ENCODE measurements at regions not wholly inside any gene's neighbourhood (a gene's known extent, or its start where the extent isn't known, plus 50 kb on each side); places are given as distances from the start of the nearest gene placed in this dataset.

DNA sequence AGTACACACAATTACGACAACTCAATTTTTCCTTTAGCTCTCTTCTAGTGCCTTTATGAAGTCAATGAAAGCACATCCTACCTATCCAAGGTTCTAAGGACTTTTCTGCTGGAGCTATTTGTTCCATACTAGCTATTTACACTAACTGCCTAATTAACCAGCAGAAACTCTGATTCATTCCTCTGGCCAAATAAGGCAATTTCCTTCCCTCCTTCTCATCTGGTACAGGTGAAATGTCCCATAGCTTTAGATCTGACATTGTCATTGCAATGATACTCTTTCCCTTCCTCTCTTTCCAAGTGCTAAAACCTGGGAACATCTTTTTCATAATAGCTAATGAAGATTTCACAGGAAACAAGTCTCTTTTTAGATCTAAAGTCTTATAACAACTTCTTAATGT lies 521.7 kb downstream of the SOX2 start:
- Histone ChIP-seq H3K9me3 (no peaks in the 10 kb centered on the region), H3K4me1 (no peaks in the 10 kb centered on the region), H3K36me3 (replicated peaks in 1 of 2; ENCODE audit: insufficient read depth in 1 of 2, low read depth in 2 of 2) (no peaks in the 10 kb centered on the region), H3K27me3 (no peaks in the 10 kb centered on the region), H3K4me3 (no peak overlapping the region), H3K27ac (no peak overlapping the region)
- TF ChIP-seq CTCF (IDR thresholded peaks at IDR 0.05), result no peak
- no peak for TF ChIP-seq POLR2A (IDR thresholded peaks at IDR 0.05)
- no peak for DNase-seq
- WGBS, 2 donors, result 89 to 94% methylated on average over 1 of the region's 1 CpG
- intact Hi-C loops (cut with DNase I), result no loop called here
- no peak for ATAC-seq

GRCh38 chr3:182233957-182234356 lies 522.2 kb downstream of the SOX2 start:
- H3K4me3 ChIP-seq, result no peak overlapping the region
- no peak for DNase-seq
- intact Hi-C loops (cut with DNase I), result no loop called here
- H3K36me3 ChIP-seq (replicated peaks in 1 of 2; ENCODE audit: insufficient read depth in 1 of 2, low read depth in 2 of 2), result no peaks in the 10 kb centered on the region
- WGBS, 2 donors, result 20 to 35% methylated on average over 3 of the region's 3 CpGs
- no peaks in the 10 kb centered on the region for H3K27me3 ChIP-seq
- H3K9me3 ChIP-seq, result no peaks in the 10 kb centered on the region
- no peaks in the 10 kb centered on the region for H3K4me1 ChIP-seq
- no peak overlapping the region for H3K27ac ChIP-seq
- ATAC-seq, result no peak
- TF ChIP-seq POLR2A (IDR thresholded peaks at IDR 0.05) (no peak), CTCF (IDR thresholded peaks at IDR 0.05) (no peak)

DNA sequence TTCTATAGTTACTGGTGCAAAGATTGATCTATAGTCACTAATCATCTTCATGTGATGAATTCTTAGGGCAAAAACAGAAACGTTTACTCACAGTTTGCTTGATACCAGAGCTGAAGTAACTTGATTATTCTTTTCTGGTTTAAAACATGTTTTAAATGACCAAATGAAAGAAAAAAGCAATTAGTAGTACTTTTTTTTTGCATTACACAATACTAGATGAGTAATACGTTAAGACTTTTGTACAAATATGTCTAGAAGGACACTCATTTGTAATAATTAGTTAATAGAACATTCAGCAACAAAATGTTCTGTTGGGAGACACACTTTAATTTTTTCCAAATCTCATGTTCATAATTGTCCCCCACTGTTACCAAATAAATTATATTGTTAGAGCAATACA lies 523.2 kb downstream of the SOX2 start:
- ATAC-seq, result no peak
- WGBS, 2 donors, result 21 to 34% methylated on average over 2 of the region's 2 CpGs
- H3K4me1 ChIP-seq, result no peaks in the 10 kb centered on the region
- intact Hi-C loops (cut with DNase I), result no loop called here
- no peak overlapping the region for H3K27ac ChIP-seq
- no peak for DNase-seq
- no peak overlapping the region for H3K4me3 ChIP-seq
- no peaks in the 10 kb centered on the region for H3K36me3 ChIP-seq (replicated peaks in 1 of 2; ENCODE audit: insufficient read depth in 1 of 2, low read depth in 2 of 2)
- no peaks in the 10 kb centered on the region for H3K27me3 ChIP-seq
- TF ChIP-seq POLR2A (IDR thresholded peaks at IDR 0.05) (no peak), CTCF (IDR thresholded peaks at IDR 0.05) (no peak)
- no peaks in the 10 kb centered on the region for H3K9me3 ChIP-seq

- 45 to 48% methylated on average over 2 of the region's 2 CpGs for WGBS, 2 donors
- no peaks in the 10 kb centered on the region for H3K27me3 ChIP-seq
- DNase-seq (no peak), ATAC-seq (no peak)
- H3K4me3 ChIP-seq, result no peak overlapping the region
- H3K9me3 ChIP-seq, result no peaks in the 10 kb centered on the region
- intact Hi-C loops (cut with DNase I), result no loop called here
- no peaks in the 10 kb centered on the region for H3K36me3 ChIP-seq (replicated peaks in 1 of 2; ENCODE audit: insufficient read depth in 1 of 2, low read depth in 2 of 2)
- no peak for TF ChIP-seq POLR2A (IDR thresholded peaks at IDR 0.05)
- TF ChIP-seq CTCF (IDR thresholded peaks at IDR 0.05), result no peak
- H3K4me1 ChIP-seq, result no peaks in the 10 kb centered on the region
- no peak overlapping the region for H3K27ac ChIP-seq
These were observed 523.8 kb downstream of the SOX2 start for GRCh38 chr3:182235504-182235903.

- H3K36me3 ChIP-seq (replicated peaks in 1 of 2; ENCODE audit: insufficient read depth in 1 of 2, low read depth in 2 of 2), result no peaks in the 10 kb centered on the region
- no peaks in the 10 kb centered on the region for H3K27me3 ChIP-seq
- H3K4me3 ChIP-seq, result no peak overlapping the region
- no peak for DNase-seq
- TF ChIP-seq POLR2A (IDR thresholded peaks at IDR 0.05), result no peak
- H3K9me3 ChIP-seq, result no peaks in the 10 kb centered on the region
- WGBS, 2 donors, result 49 to 52% methylated on average over 8 of the region's 8 CpGs
- no peaks in the 10 kb centered on the region for H3K4me1 ChIP-seq
- no peak for ATAC-seq
- no peak overlapping the region for H3K27ac ChIP-seq
- intact Hi-C loops (cut with DNase I), result no loop called here
These were observed 526.4 kb downstream of the SOX2 start for GRCh38 chr3:182238126-182238525.

All from body of pancreas (tissue), 4 donors.